Neural cell (in vitro differentiated cells): ENCODE measurements at regions not wholly inside any gene's neighbourhood (a gene's known extent, or its start where the extent isn't known, plus 50 kb on each side); places are given as distances from the start of the nearest gene placed in this dataset.

Source experiments
- H2AFZ ChIP-seq: fragments of 200-600, 300-800 bp; sonication (generic), shearing (Covaris generic); 2 replicates; pipeline ENCODE4 v1.6.0; 2014; ENCODE audit warnings: low read depth, mild to moderate bottlenecking, antibody characterized with exemption, low read length, moderate library complexity
- H3F3A ChIP-seq: fragments of 200-600 bp; shearing (Covaris generic); 2 replicates; pipeline ENCODE4 v1.6.1; 2016; ENCODE audit warnings: mild to moderate bottlenecking, moderate library complexity, mixed read lengths, antibody characterized with exemption, low read length; ENCODE audit not compliant: insufficient read depth, poor library complexity, severe bottlenecking
- H3K27ac ChIP-seq: fragments of 200-600, 300-800 bp; sonication (generic), shearing (Covaris generic); 2 replicates; pipeline ENCODE4 v1.5.1; 2014; ENCODE audit warnings: mild to moderate bottlenecking, low read length, moderate library complexity
- H3K27me3 ChIP-seq: fragments of 300-800, 200-600 bp; sonication (generic), shearing (Covaris generic); 2 replicates; pipeline ENCODE4 v1.6.0; 2014; ENCODE audit warnings: mild to moderate bottlenecking, low read depth, low read length, moderate library complexity; ENCODE audit not compliant: insufficient read depth
- H3K36me3 ChIP-seq: fragments of 300-800, 200-600 bp; sonication (generic), shearing (Covaris generic); 2 replicates; pipeline ENCODE4 v1.5.1; 2014; ENCODE audit warnings: mild to moderate bottlenecking, antibody characterized with exemption, low read length, moderate library complexity; ENCODE audit not compliant: insufficient read depth
- H3K4me2 ChIP-seq: fragments of 300-800, 200-600 bp; sonication (generic), shearing (Covaris generic); 2 replicates; pipeline ENCODE4 v1.6.0; 2014; ENCODE audit warnings: mild to moderate bottlenecking, low read length
- H3K4me3 ChIP-seq: fragments of 300-800, 200-600 bp; sonication (generic), shearing (Covaris generic); 2 replicates; pipeline ENCODE4 v1.5.1; 2014; ENCODE audit warnings: mild to moderate bottlenecking, low read length, moderate library complexity
- H3K79me2 ChIP-seq: fragments of 200-600 bp; shearing (Covaris generic); replicated peaks from 2 replicates; pipeline ENCODE4 v1.6.0; 2014; ENCODE audit warnings: mild to moderate bottlenecking, low read length, moderate library complexity; ENCODE audit not compliant: insufficient read depth
- H3K9ac ChIP-seq: fragments of 300-800, 200-600 bp; sonication (generic), shearing (Covaris generic); 2 replicates; pipeline ENCODE4 v1.6.1; 2016; ENCODE audit warnings: mild to moderate bottlenecking, low read length, mixed read lengths
- H3K9me2 ChIP-seq: fragments of 200-600 bp; shearing (Covaris generic); 2 replicates; pipeline ENCODE4 v1.6.1; 2016; ENCODE audit warnings: mild to moderate bottlenecking, low read length, mixed read lengths; ENCODE audit not compliant: insufficient read depth
- H3K9me3 ChIP-seq: fragments of 200-600, 300-800 bp; sonication (generic), shearing (Covaris generic); 2 replicates; pipeline ENCODE4 v1.6.1; 2016; ENCODE audit warnings: mild to moderate bottlenecking, mixed run types, low read length, moderate library complexity, mixed read lengths
- H4K20me1 ChIP-seq: fragments of 200-600 bp; shearing (Covaris generic); 2 replicates; pipeline ENCODE4 v1.6.1; 2016; ENCODE audit warnings: mild to moderate bottlenecking, mixed run types; ENCODE audit not compliant: insufficient read depth
- EP300 ChIP-seq: fragments of 450-650 bp; conservative IDR thresholded peaks from 2 replicates; pipeline ENCODE4 v1.6.1; 2014; ENCODE audit warnings: antibody characterized with exemption, mild to moderate bottlenecking, moderate library complexity; ENCODE audit not compliant: poor library complexity, severe bottlenecking
- EZH2 ChIP-seq: fragments of 200-600, 300-800 bp; shearing (Covaris generic), sonication (generic); IDR thresholded peaks from 2 replicates; pipeline ENCODE4 v1.6.1; 2014; ENCODE audit warnings: antibody characterized with exemption, low read length, borderline replicate concordance, mild to moderate bottlenecking; ENCODE audit not compliant: insufficient read depth, poor library complexity, severe bottlenecking
- MXI1 ChIP-seq: fragments of 450-650 bp; conservative IDR thresholded peaks from 2 replicates; pipeline ENCODE4 v1.6.1; 2014; ENCODE audit warnings: antibody characterized with exemption, mild to moderate bottlenecking; ENCODE audit not compliant: poor library complexity, severe bottlenecking
- POLR2AphosphoS5 ChIP-seq: IDR thresholded peaks from 2 replicates; pipeline ENCODE4 v1.6.1; 2012
- RAD21 ChIP-seq: fragments of 450-650 bp; conservative IDR thresholded peaks from 2 replicates; pipeline ENCODE4 v1.6.1; 2014; ENCODE audit warnings: antibody characterized with exemption, mild to moderate bottlenecking, moderate library complexity
- SMC3 ChIP-seq: fragments of 450-650 bp; conservative IDR thresholded peaks from 2 replicates; pipeline ENCODE4 v1.6.1; 2014; ENCODE audit warnings: antibody characterized with exemption, mild to moderate bottlenecking, moderate library complexity; ENCODE audit not compliant: poor library complexity
- TAF1 ChIP-seq: IDR thresholded peaks from 2 replicates; pipeline ENCODE4 v1.6.1; 2012; ENCODE audit warnings: low read depth
- TF ChIP-seq, protein P1 (sequence below): IDR thresholded peaks from 2 replicates; pipeline ENCODE4 v1.6.1; 2012; ENCODE audit warnings: borderline replicate concordance
- TF ChIP-seq, protein P2 (sequence below): fragments of 450-650 bp; IDR thresholded peaks from 2 replicates; pipeline ENCODE4 v1.5.1; 2014; ENCODE audit warnings: antibody characterized with exemption, mild to moderate bottlenecking, moderate library complexity; ENCODE audit not compliant: poor library complexity, severe bottlenecking

DNA sequence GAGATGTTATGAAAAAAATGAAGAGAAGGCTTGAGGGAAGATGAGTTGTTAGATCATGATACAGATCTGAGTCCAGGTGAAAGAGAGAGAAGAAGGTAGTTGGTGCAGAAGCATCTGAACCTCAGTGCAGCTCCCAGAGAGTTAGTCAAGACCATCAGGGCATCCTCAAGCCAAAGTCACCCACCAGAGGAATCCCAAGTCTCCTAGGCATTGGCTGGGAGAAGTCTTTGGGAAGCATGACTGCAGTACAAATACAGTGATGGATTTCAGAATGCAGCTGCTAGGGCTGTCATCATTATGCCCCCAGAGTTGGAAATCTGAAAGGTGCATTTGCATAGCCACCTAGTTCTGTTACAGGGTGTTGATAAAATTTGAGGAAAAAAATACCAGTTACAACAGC, 59.7 kb upstream of the GALNT18 start:
- H3K27me3 ChIP-seq = no peaks in the 10 kb centered on the region
- no peaks in the 10 kb centered on the region for H3K9me2 ChIP-seq
- TF ChIP-seq, protein P1, sequence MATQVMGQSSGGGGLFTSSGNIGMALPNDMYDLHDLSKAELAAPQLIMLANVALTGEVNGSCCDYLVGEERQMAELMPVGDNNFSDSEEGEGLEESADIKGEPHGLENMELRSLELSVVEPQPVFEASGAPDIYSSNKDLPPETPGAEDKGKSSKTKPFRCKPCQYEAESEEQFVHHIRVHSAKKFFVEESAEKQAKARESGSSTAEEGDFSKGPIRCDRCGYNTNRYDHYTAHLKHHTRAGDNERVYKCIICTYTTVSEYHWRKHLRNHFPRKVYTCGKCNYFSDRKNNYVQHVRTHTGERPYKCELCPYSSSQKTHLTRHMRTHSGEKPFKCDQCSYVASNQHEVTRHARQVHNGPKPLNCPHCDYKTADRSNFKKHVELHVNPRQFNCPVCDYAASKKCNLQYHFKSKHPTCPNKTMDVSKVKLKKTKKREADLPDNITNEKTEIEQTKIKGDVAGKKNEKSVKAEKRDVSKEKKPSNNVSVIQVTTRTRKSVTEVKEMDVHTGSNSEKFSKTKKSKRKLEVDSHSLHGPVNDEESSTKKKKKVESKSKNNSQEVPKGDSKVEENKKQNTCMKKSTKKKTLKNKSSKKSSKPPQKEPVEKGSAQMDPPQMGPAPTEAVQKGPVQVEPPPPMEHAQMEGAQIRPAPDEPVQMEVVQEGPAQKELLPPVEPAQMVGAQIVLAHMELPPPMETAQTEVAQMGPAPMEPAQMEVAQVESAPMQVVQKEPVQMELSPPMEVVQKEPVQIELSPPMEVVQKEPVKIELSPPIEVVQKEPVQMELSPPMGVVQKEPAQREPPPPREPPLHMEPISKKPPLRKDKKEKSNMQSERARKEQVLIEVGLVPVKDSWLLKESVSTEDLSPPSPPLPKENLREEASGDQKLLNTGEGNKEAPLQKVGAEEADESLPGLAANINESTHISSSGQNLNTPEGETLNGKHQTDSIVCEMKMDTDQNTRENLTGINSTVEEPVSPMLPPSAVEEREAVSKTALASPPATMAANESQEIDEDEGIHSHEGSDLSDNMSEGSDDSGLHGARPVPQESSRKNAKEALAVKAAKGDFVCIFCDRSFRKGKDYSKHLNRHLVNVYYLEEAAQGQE = no peak
- TF ChIP-seq MXI1 (no peak), EZH2 (no peak), SMC3 (no peak), RAD21 (no peak), TAF1 (no peak), POLR2AphosphoS5 (no peak), EP300 (no peak)
- TF ChIP-seq, protein P2, sequence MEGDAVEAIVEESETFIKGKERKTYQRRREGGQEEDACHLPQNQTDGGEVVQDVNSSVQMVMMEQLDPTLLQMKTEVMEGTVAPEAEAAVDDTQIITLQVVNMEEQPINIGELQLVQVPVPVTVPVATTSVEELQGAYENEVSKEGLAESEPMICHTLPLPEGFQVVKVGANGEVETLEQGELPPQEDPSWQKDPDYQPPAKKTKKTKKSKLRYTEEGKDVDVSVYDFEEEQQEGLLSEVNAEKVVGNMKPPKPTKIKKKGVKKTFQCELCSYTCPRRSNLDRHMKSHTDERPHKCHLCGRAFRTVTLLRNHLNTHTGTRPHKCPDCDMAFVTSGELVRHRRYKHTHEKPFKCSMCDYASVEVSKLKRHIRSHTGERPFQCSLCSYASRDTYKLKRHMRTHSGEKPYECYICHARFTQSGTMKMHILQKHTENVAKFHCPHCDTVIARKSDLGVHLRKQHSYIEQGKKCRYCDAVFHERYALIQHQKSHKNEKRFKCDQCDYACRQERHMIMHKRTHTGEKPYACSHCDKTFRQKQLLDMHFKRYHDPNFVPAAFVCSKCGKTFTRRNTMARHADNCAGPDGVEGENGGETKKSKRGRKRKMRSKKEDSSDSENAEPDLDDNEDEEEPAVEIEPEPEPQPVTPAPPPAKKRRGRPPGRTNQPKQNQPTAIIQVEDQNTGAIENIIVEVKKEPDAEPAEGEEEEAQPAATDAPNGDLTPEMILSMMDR = no peak
- H3K9me3 ChIP-seq = no peaks in the 10 kb centered on the region
- no peak overlapping the region for H2AFZ ChIP-seq
- no peaks in the 10 kb centered on the region for H4K20me1 ChIP-seq
- no peaks in the 10 kb centered on the region for H3K79me2 ChIP-seq
- no peaks in the 10 kb centered on the region for H3F3A ChIP-seq
- H3K36me3 ChIP-seq = no peaks in the 10 kb centered on the region
- no peak overlapping the region for H3K27ac ChIP-seq
- no peak overlapping the region for H3K4me2 ChIP-seq
- no peak overlapping the region for H3K9ac ChIP-seq
- H3K4me3 ChIP-seq = no peak overlapping the region

DNA sequence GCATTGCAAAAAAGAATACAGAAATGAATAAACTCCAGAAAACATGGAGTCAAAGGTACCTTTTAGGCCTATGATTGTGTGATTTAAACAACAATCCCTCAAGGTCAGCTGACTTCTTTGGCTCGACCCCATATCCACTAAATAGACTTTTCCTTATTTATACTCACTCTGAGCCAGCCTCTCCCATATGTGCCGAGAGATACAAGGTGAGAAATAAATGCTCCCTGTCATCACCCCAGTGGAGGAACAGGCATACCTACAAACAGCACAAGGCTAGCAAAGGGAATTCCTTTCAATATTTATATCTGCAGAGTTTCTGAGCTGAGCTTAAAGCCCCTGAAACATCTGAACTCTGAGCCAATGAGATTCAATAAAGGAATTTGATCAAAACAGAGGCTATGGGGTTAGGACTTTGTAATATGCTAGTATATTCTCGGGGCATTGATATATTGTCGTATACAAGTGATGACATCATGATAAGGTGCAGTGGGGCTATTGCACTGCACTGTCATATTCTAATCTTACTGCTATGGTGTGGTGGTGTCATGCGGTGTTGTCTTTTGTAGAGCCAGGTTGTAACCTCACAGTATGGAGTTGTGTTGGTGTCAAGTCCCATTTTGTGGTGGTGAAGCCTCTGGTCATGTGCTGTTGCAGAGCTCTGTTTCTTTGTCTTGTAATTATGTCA, 56.0 kb upstream of the GALNT18 start:
- no peaks in the 10 kb centered on the region for H3K79me2 ChIP-seq
- H4K20me1 ChIP-seq = no peaks in the 10 kb centered on the region
- no peaks in the 10 kb centered on the region for H3F3A ChIP-seq
- no peaks in the 10 kb centered on the region for H3K9me3 ChIP-seq
- no peaks in the 10 kb centered on the region for H3K27me3 ChIP-seq
- no peaks in the 10 kb centered on the region for H3K36me3 ChIP-seq
- no peak overlapping the region for H2AFZ ChIP-seq
- no peak overlapping the region for H3K4me3 ChIP-seq
- no peak overlapping the region for H3K4me2 ChIP-seq
- H3K9ac ChIP-seq = no peak overlapping the region
- no peak overlapping the region for H3K27ac ChIP-seq
- H3K9me2 ChIP-seq = no peaks in the 10 kb centered on the region
- TF ChIP-seq MXI1 = no peak
- no peak for TF ChIP-seq SMC3
- no peak for TF ChIP-seq POLR2AphosphoS5
- TF ChIP-seq EZH2 = no peak
- TF ChIP-seq, protein P2 = no peak
- TF ChIP-seq, protein P1 = no peak
- TF ChIP-seq TAF1 = no peak
- no peak for TF ChIP-seq EP300
- no peak for TF ChIP-seq RAD21
